Neural progenitor cell (in vitro differentiated cells): ENCODE measurements at regions not wholly inside any gene's neighbourhood (a gene's known extent, or its start where the extent isn't known, plus 50 kb on each side); places are given as distances from the start of the nearest gene placed in this dataset.

Experiments used
- DNase-seq: peaks from one replicate; pipeline ENCODE4 v3.0.0-alpha.2; 2016; ENCODE audit warnings: low spot score
- H2AFZ ChIP-seq: fragments of 200-600 bp; sonication (generic); replicated peaks from 2 replicates; pipeline ENCODE4 v1.6.1; 2016; ENCODE audit warnings: antibody characterized with exemption
- H3F3A ChIP-seq: fragments of 200-600 bp; sonication (generic); 2 replicates; pipeline ENCODE4 v1.6.1; 2016; ENCODE audit warnings: antibody characterized with exemption, low read depth
- H3K27ac ChIP-seq: fragments of 200-600 bp; sonication (generic); 2 replicates; pipeline ENCODE4 v1.5.1; 2016; ENCODE audit warnings: mild to moderate bottlenecking
- H3K27me3 ChIP-seq: fragments of 200-600 bp; sonication (generic); 2 replicates; pipeline ENCODE4 v1.6.1; 2016; ENCODE audit warnings: mild to moderate bottlenecking, moderate library complexity
- H3K36me3 ChIP-seq: fragments of 200-600 bp; sonication (generic); 2 replicates; pipeline ENCODE4 v1.5.1; 2016
- H3K4me1 ChIP-seq: fragments of 200-600 bp; sonication (generic); 2 replicates; pipeline ENCODE4 v1.6.1; 2016; ENCODE audit warnings: mixed run types
- H3K4me2 ChIP-seq: fragments of 200-600 bp; sonication (generic); 2 replicates; pipeline ENCODE4 v1.6.1; 2016
- H3K4me3 ChIP-seq: fragments of 200-600 bp; sonication (generic); 2 replicates; pipeline ENCODE4 v1.5.1; 2016
- H3K79me2 ChIP-seq: fragments of 200-600 bp; sonication (generic); 2 replicates; pipeline ENCODE4 v1.6.1; 2016; ENCODE audit warnings: low read depth
- H3K9ac ChIP-seq: fragments of 200-600 bp; sonication (generic); 2 replicates; pipeline ENCODE4 v1.6.1; 2016
- H3K9me3 ChIP-seq: fragments of 200-600 bp; sonication (generic); 2 replicates; pipeline ENCODE4 v1.5.1; 2016; ENCODE audit warnings: low read depth
- H4K20me1 ChIP-seq: fragments of 200-600 bp; sonication (generic); 2 replicates; pipeline ENCODE4 v1.6.1; 2016; ENCODE audit warnings: low read depth
- H3K27ac Mint-ChIP-seq: 3 replicates; pipeline ENCODE4 v1.8.0; 2021; ENCODE audit warnings: mixed read lengths
- H3K27me3 Mint-ChIP-seq: 2 replicates; pipeline ENCODE4 v1.8.0; 2022; ENCODE audit warnings: low read depth, mild to moderate bottlenecking, inconsistent platforms, moderate library complexity, mixed read lengths; ENCODE audit not compliant: insufficient read depth
- H3K36me3 Mint-ChIP-seq: 3 replicates; pipeline ENCODE4 v1.8.0; 2021; ENCODE audit warnings: mixed read lengths
- H3K4me1 Mint-ChIP-seq: 3 replicates; pipeline ENCODE4 v1.8.0; 2021; ENCODE audit warnings: mixed read lengths
- H3K4me3 Mint-ChIP-seq: 3 replicates; pipeline ENCODE4 v1.8.0; 2021; ENCODE audit warnings: mild to moderate bottlenecking, moderate library complexity, mixed read lengths
- H3K9me3 Mint-ChIP-seq: 3 replicates; pipeline ENCODE4 v1.8.0; 2020; ENCODE audit warnings: mixed read lengths
- EZH2 ChIP-seq: fragments of 200-600 bp; sonication (generic); IDR thresholded peaks from 2 replicates; pipeline ENCODE4 v1.6.1; 2017; ENCODE audit warnings: antibody characterized with exemption, mild to moderate bottlenecking, moderate library complexity
- EZH2phosphoT487 ChIP-seq: fragments of 200-600 bp; sonication (generic); IDR thresholded peaks from 2 replicates; pipeline ENCODE4 v1.6.1; 2017; ENCODE audit warnings: antibody characterized with exemption
- TF ChIP-seq, protein P1 (sequence below): fragments of 200-600 bp; sonication (generic); IDR thresholded peaks from 2 replicates; pipeline ENCODE4 v1.5.1; 2017; ENCODE audit warnings: antibody characterized with exemption, mild to moderate bottlenecking

DNA sequence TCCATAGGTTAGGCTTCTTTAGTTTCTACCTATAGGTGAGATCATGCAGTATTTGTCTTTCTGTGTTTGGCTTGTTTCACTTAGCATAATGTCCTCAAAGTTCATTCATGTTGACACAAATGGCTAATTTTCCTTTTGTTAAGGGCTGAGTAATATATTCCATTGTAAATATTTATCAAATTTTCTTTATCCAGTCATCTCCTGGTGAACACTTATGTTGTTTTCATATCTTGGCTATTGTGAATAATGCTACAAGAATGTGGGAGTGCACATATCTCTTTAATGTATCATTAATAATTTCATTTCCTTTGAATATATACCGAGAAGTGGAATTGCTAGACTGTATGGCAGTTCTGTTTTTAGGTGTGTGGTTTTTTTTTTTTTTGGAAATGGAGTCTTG is 250.9 kb upstream of the SEMA6D start:
- H3K4me3 Mint-ChIP-seq = no peak overlapping the region
- H3F3A ChIP-seq = no peaks in the 10 kb centered on the region
- H3K27ac ChIP-seq = no peak overlapping the region
- H3K27me3 ChIP-seq = no peaks in the 10 kb centered on the region
- H3K4me2 ChIP-seq = no peak overlapping the region
- no peaks in the 10 kb centered on the region for H3K36me3 ChIP-seq
- H3K4me3 ChIP-seq = no peak overlapping the region
- H3K9me3 ChIP-seq = no peaks in the 10 kb centered on the region
- no peak overlapping the region for H2AFZ ChIP-seq
- peaks cover 6% of the 10 kb centered on the region for H3K36me3 Mint-ChIP-seq
- TF ChIP-seq EZH2phosphoT487 (no peak), EZH2 (no peak)
- no peak overlapping the region for H3K9ac ChIP-seq
- DNase-seq = no peak
- H3K79me2 ChIP-seq = no peaks in the 10 kb centered on the region
- H3K9me3 Mint-ChIP-seq = peaks cover 2% of the 10 kb centered on the region
- peaks cover 4% of the 10 kb centered on the region for H3K27me3 Mint-ChIP-seq
- H3K4me1 ChIP-seq = no peaks in the 10 kb centered on the region
- no peaks in the 10 kb centered on the region for H4K20me1 ChIP-seq
- H3K27ac Mint-ChIP-seq = no peak overlapping the region
- H3K4me1 Mint-ChIP-seq = peaks cover under 1% of the 10 kb centered on the region

DNA sequence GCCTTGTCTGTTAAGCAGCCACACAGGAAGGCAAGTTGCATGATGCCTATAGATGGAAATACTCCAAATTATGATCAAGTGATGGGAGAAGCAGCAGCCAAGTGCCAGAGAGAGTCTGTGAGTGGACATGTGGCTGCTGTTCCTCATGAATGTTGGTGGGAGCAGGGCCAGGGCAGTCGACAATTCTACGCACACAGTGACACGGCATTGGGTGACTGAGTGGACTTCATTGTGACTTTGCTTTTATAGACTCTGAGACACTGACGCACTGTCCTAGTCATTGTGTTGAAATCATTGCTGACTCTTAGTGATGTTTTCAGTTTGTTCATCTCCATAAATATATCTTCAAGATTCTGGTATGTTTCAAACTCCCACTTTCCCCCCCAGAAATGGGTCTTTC is 246.3 kb upstream of the SEMA6D start:
- Histone ChIP-seq H3K4me3 (no peak overlapping the region), H3K79me2 (no peaks in the 10 kb centered on the region), H3K9me3 (no peaks in the 10 kb centered on the region), H3F3A (no peaks in the 10 kb centered on the region), H3K27me3 (no peaks in the 10 kb centered on the region), H2AFZ (no peak overlapping the region), H3K27ac (no peak overlapping the region), H3K36me3 (no peaks in the 10 kb centered on the region), H3K4me1 (no peaks in the 10 kb centered on the region), H3K4me2 (no peak overlapping the region), H3K9ac (no peak overlapping the region), H4K20me1 (no peaks in the 10 kb centered on the region)
- H3K4me1 Mint-ChIP-seq = peaks cover 6% of the 10 kb centered on the region
- DNase-seq = no peak
- H3K4me3 Mint-ChIP-seq = no peak overlapping the region
- H3K36me3 Mint-ChIP-seq = peaks cover 2% of the 10 kb centered on the region
- H3K27ac Mint-ChIP-seq = no peak overlapping the region
- TF ChIP-seq, protein P1, sequence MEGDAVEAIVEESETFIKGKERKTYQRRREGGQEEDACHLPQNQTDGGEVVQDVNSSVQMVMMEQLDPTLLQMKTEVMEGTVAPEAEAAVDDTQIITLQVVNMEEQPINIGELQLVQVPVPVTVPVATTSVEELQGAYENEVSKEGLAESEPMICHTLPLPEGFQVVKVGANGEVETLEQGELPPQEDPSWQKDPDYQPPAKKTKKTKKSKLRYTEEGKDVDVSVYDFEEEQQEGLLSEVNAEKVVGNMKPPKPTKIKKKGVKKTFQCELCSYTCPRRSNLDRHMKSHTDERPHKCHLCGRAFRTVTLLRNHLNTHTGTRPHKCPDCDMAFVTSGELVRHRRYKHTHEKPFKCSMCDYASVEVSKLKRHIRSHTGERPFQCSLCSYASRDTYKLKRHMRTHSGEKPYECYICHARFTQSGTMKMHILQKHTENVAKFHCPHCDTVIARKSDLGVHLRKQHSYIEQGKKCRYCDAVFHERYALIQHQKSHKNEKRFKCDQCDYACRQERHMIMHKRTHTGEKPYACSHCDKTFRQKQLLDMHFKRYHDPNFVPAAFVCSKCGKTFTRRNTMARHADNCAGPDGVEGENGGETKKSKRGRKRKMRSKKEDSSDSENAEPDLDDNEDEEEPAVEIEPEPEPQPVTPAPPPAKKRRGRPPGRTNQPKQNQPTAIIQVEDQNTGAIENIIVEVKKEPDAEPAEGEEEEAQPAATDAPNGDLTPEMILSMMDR = no peak
- TF ChIP-seq EZH2 = no peak
- TF ChIP-seq EZH2phosphoT487 = no peak
- no peaks in the 10 kb centered on the region for H3K9me3 Mint-ChIP-seq
- H3K27me3 Mint-ChIP-seq = peaks cover 2% of the 10 kb centered on the region

DNA sequence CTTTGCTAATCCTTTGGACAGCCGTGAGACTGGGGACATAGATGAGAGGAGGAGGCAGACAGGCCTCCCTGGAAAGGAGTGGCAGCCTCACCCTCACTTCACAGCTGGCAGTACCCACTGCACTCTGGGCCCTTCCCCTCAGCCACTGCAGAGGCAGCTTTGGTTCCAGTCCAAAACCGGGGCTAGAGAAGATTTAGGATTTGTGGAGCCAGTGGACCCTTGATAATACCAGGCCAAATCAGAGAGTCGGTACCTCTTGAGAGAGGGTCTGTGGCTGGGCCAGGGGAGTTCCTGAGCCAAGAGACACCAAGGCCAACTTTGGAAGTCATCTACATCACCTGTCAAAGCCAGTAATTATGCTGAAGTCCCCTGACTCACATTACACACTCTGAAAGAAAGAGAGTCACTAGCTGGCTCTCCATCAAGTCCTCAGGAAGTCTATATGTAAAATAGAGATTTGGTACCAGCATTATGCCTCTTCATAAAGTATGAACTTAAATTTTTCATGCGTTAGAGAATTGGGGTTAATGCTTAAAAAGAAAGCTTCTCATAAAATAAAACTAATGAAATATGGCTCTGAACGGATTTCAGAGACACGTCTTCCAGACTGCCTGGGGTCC is 244.1 kb upstream of the SEMA6D start:
- peaks cover 9% of the 10 kb centered on the region for H3K4me1 Mint-ChIP-seq
- no peak overlapping the region for H3K27ac Mint-ChIP-seq
- no peaks in the 10 kb centered on the region for H3K9me3 Mint-ChIP-seq
- no peak overlapping the region for H3K4me2 ChIP-seq
- peaks cover 2% of the 10 kb centered on the region for H3K27me3 Mint-ChIP-seq
- H3K36me3 Mint-ChIP-seq = no peaks in the 10 kb centered on the region
- no peak overlapping the region for H2AFZ ChIP-seq
- H3K4me3 ChIP-seq = no peak overlapping the region
- no peak overlapping the region for H3K4me3 Mint-ChIP-seq
- H3K4me1 ChIP-seq = no peaks in the 10 kb centered on the region
- H3K9me3 ChIP-seq = no peaks in the 10 kb centered on the region
- TF ChIP-seq EZH2 = no peak
- TF ChIP-seq, protein P1 = no peak
- no peak for TF ChIP-seq EZH2phosphoT487
- no peak overlapping the region for H3K9ac ChIP-seq
- H3K27me3 ChIP-seq = no peaks in the 10 kb centered on the region
- no peaks in the 10 kb centered on the region for H3F3A ChIP-seq
- H4K20me1 ChIP-seq = no peaks in the 10 kb centered on the region
- no peak overlapping the region for H3K27ac ChIP-seq
- H3K36me3 ChIP-seq = no peaks in the 10 kb centered on the region
- no peak for DNase-seq
- no peaks in the 10 kb centered on the region for H3K79me2 ChIP-seq

DNA sequence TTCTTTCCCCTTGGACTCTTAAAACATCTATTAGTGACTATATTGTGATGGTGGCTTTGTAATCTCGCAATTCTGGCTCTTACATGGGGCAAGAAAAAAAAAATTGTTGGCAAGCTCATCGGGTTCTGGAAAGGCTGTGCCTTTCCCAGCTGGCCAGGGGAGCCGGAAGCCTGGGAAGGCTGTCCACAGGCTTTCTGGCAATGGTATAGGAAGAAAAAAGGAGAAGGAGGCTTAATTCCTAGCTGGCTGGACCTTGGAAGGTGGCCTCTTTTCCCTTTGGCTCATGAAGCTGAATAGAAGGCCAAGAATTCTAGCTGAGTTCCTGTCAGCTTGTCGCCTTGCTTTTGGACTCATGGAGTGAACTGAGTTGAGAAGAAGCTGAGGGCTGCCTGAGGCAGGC is 243.5 kb upstream of the SEMA6D start:
- Histone ChIP-seq H3K9me3 (no peaks in the 10 kb centered on the region), H3K27ac (no peak overlapping the region), H2AFZ (no peak overlapping the region), H3K36me3 (no peaks in the 10 kb centered on the region), H3K4me3 (no peak overlapping the region), H3K4me1 (no peaks in the 10 kb centered on the region), H3K27me3 (no peaks in the 10 kb centered on the region), H4K20me1 (no peaks in the 10 kb centered on the region), H3K4me2 (no peak overlapping the region), H3F3A (no peaks in the 10 kb centered on the region), H3K9ac (no peak overlapping the region), H3K79me2 (no peaks in the 10 kb centered on the region)
- Mint-ChIP-seq H3K27ac (no peak overlapping the region), H3K27me3 (peaks cover 2% of the 10 kb centered on the region), H3K36me3 (no peaks in the 10 kb centered on the region), H3K9me3 (no peaks in the 10 kb centered on the region), H3K4me1 (peaks cover 9% of the 10 kb centered on the region), H3K4me3 (no peak overlapping the region)
- no peak for DNase-seq
- TF ChIP-seq EZH2phosphoT487 (no peak), EZH2 (no peak)
- TF ChIP-seq, protein P1 = no peak
